Endodermal cell (in vitro differentiated cells): ENCODE measurements at regions not wholly inside any gene's neighbourhood (a gene's known extent, or its start where the extent isn't known, plus 50 kb on each side); places are given as distances from the start of the nearest gene placed in this dataset.

Experiments used
- DNase-seq: peaks from one replicate; pipeline ENCODE4 v3.0.0-alpha.2; 2017
- H3K27ac ChIP-seq: 2 replicates; pipeline ENCODE4 v1.5.1; 2013; ENCODE audit warnings: mild to moderate bottlenecking, low read depth, low read length, moderate library complexity
- H3K27me3 ChIP-seq: 2 replicates; pipeline ENCODE4 v1.6.1; 2013; ENCODE audit warnings: mild to moderate bottlenecking, low read length, moderate library complexity; ENCODE audit not compliant: insufficient read depth, control insufficient read depth, poor library complexity, severe bottlenecking
- H3K36me3 ChIP-seq: 2 replicates; pipeline ENCODE4 v1.7.0; 2013; ENCODE audit warnings: mild to moderate bottlenecking, low read length, moderate library complexity; ENCODE audit not compliant: control insufficient read depth, insufficient read depth
- H3K4me1 ChIP-seq: one replicate; pipeline ENCODE4 v1.7.0; 2013; ENCODE audit warnings: low read length; ENCODE audit not compliant: control insufficient read depth, insufficient read depth
- H3K4me3 ChIP-seq: 2 replicates; pipeline ENCODE4 v1.5.1; 2013; ENCODE audit warnings: mild to moderate bottlenecking, low read length, moderate library complexity
- H3K9ac ChIP-seq: 2 replicates; pipeline ENCODE4 v1.6.1; 2013; ENCODE audit warnings: mild to moderate bottlenecking, low read length, moderate library complexity; ENCODE audit not compliant: poor library complexity, severe bottlenecking; ENCODE audit errors: extremely low read depth
- H3K9me3 ChIP-seq: 2 replicates; pipeline ENCODE4 v1.6.1; 2013; ENCODE audit warnings: mild to moderate bottlenecking, low read length, moderate library complexity; ENCODE audit not compliant: control insufficient read depth
- H3K27ac Mint-ChIP-seq: 2 replicates; pipeline ENCODE4 v1.8.0; 2020; ENCODE audit warnings: mixed read lengths
- H3K27me3 Mint-ChIP-seq: 2 replicates; pipeline ENCODE4 v1.8.0; 2021; ENCODE audit warnings: mild to moderate bottlenecking, mixed read lengths; ENCODE audit not compliant: insufficient read depth
- H3K36me3 Mint-ChIP-seq: 2 replicates; pipeline ENCODE4 v1.8.0; 2020; ENCODE audit warnings: low read depth, mixed read lengths
- H3K4me1 Mint-ChIP-seq: 2 replicates; pipeline ENCODE4 v1.8.0; 2020; ENCODE audit warnings: mixed read lengths
- H3K4me3 Mint-ChIP-seq: 2 replicates; pipeline ENCODE4 v1.8.0; 2020; ENCODE audit warnings: mild to moderate bottlenecking, moderate library complexity, mixed read lengths
- H3K9me3 Mint-ChIP-seq: 2 replicates; pipeline ENCODE4 v1.8.0; 2020; ENCODE audit warnings: mild to moderate bottlenecking, mixed read lengths
- WGBS, 2 experiments: methylation state at CpG; one replicate each; pipeline versions ENCODE4 v1.1.5 to v1.1.7; 2013; ENCODE audit warnings: missing lambda C conversion rate in 2 of 2, mixed read lengths in 1 of 2; ENCODE audit not compliant: insufficient coverage in 1 of 2, insufficient read length in 1 of 2; 5-methylcytosine and 5-hydroxymethylcytosine counted together
- TF ChIP-seq, protein P1 (sequence below): fragments of 200-600 bp; sonication (generic); conservative IDR thresholded peaks from 2 replicates; pipeline ENCODE4 v1.5.0; 2021; ENCODE audit warnings: antibody characterized with exemption, mild to moderate bottlenecking

DNA sequence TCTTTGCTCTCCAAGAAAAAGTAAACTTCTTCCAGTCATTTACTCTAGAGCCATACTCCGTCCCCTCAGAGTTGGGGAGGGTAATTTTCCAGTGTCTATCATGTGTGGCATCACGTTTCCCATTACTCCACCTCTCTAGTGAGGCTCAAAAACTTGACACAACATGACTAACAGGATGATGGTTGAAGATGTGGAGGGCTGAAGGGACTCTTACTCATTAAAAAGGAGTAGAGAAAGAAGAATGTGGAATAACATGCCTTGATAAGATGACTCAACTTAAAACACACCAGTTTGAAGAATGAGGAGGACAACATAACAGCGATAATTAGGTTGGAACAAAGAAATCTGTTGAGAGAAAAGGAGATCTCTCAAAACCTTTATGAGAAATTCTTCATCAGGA is 894.3 kb downstream of the OTOL1 start:
- Histone ChIP-seq H3K4me3 (no peak overlapping the region), H3K27me3 (no peaks in the 10 kb centered on the region), H3K27ac (no peak overlapping the region), H3K9ac (no peak overlapping the region), H3K4me1 (no peaks in the 10 kb centered on the region), H3K36me3 (no peaks in the 10 kb centered on the region), H3K9me3 (no peaks in the 10 kb centered on the region)
- TF ChIP-seq, protein P1, sequence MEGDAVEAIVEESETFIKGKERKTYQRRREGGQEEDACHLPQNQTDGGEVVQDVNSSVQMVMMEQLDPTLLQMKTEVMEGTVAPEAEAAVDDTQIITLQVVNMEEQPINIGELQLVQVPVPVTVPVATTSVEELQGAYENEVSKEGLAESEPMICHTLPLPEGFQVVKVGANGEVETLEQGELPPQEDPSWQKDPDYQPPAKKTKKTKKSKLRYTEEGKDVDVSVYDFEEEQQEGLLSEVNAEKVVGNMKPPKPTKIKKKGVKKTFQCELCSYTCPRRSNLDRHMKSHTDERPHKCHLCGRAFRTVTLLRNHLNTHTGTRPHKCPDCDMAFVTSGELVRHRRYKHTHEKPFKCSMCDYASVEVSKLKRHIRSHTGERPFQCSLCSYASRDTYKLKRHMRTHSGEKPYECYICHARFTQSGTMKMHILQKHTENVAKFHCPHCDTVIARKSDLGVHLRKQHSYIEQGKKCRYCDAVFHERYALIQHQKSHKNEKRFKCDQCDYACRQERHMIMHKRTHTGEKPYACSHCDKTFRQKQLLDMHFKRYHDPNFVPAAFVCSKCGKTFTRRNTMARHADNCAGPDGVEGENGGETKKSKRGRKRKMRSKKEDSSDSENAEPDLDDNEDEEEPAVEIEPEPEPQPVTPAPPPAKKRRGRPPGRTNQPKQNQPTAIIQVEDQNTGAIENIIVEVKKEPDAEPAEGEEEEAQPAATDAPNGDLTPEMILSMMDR = no peak
- H3K4me3 Mint-ChIP-seq = no peak overlapping the region
- H3K4me1 Mint-ChIP-seq = no peaks in the 10 kb centered on the region
- no peaks in the 10 kb centered on the region for H3K36me3 Mint-ChIP-seq
- WGBS, 2 experiments = 94 to 100% methylated on average over 1 to 3 of the region's 3 CpGs
- H3K27ac Mint-ChIP-seq = no peak overlapping the region
- H3K27me3 Mint-ChIP-seq = no peaks in the 10 kb centered on the region
- peaks cover 6% of the 10 kb centered on the region for H3K9me3 Mint-ChIP-seq
- no peak for DNase-seq

GRCh38 chr3:162391301-162391700 is 894.7 kb downstream of the OTOL1 start:
- no peaks in the 10 kb centered on the region for H3K36me3 Mint-ChIP-seq
- Histone ChIP-seq H3K9me3 (no peaks in the 10 kb centered on the region), H3K27ac (no peak overlapping the region), H3K4me1 (no peaks in the 10 kb centered on the region), H3K27me3 (no peaks in the 10 kb centered on the region), H3K9ac (no peak overlapping the region), H3K36me3 (no peaks in the 10 kb centered on the region), H3K4me3 (no peak overlapping the region)
- H3K4me1 Mint-ChIP-seq = no peaks in the 10 kb centered on the region
- H3K4me3 Mint-ChIP-seq = no peak overlapping the region
- TF ChIP-seq, protein P1 = no peak
- H3K27ac Mint-ChIP-seq = no peak overlapping the region
- peaks cover 6% of the 10 kb centered on the region for H3K9me3 Mint-ChIP-seq
- DNase-seq = no peak
- 84 to 93% methylated on average over 2 of the region's 2 CpGs for WGBS, 2 experiments
- no peaks in the 10 kb centered on the region for H3K27me3 Mint-ChIP-seq

- DNase-seq = no peak
- H3K4me1 Mint-ChIP-seq = no peaks in the 10 kb centered on the region
Observed at GRCh38 chr3:162395496-162395895, 898.9 kb downstream of the OTOL1 start.

More at GRCh38 chr3:162395496-162395895, 898.9 kb downstream of the OTOL1 start:
- H3K4me1 ChIP-seq = no peaks in the 10 kb centered on the region
- H3K36me3 ChIP-seq = no peaks in the 10 kb centered on the region
- no peak overlapping the region for H3K4me3 Mint-ChIP-seq
- H3K27ac ChIP-seq = no peak overlapping the region
- H3K27ac Mint-ChIP-seq = no peak overlapping the region
- no peaks in the 10 kb centered on the region for H3K36me3 Mint-ChIP-seq
- no peaks in the 10 kb centered on the region for H3K27me3 Mint-ChIP-seq
- peaks cover 4% of the 10 kb centered on the region for H3K9me3 ChIP-seq
- 57 to 83% methylated on average over 1 to 3 of the region's 3 CpGs for WGBS, 2 experiments
- H3K27me3 ChIP-seq = no peaks in the 10 kb centered on the region
- TF ChIP-seq, protein P1 = no peak
- no peak overlapping the region for H3K4me3 ChIP-seq
- no peak overlapping the region for H3K9ac ChIP-seq
- H3K9me3 Mint-ChIP-seq = peaks cover 6% of the 10 kb centered on the region
